Endodermal cell (in vitro differentiated cells): ENCODE measurements at regions not wholly inside any gene's neighbourhood (a gene's known extent, or its start where the extent isn't known, plus 50 kb on each side); places are given as distances from the start of the nearest gene placed in this dataset.
A peak's percentile ranks its signal among the peaks of the same experiment; 100 is the strongest.

ENCODE experiments used
- DNase-seq: peaks from one replicate; pipeline ENCODE4 v3.0.0-alpha.2; 2017
- H3K27ac ChIP-seq: 2 replicates; pipeline ENCODE4 v1.5.1; 2013; ENCODE audit warnings: mild to moderate bottlenecking, low read depth, low read length, moderate library complexity
- H3K27me3 ChIP-seq: 2 replicates; pipeline ENCODE4 v1.6.1; 2013; ENCODE audit warnings: mild to moderate bottlenecking, low read length, moderate library complexity; ENCODE audit not compliant: insufficient read depth, control insufficient read depth, poor library complexity, severe bottlenecking
- H3K36me3 ChIP-seq: 2 replicates; pipeline ENCODE4 v1.7.0; 2013; ENCODE audit warnings: mild to moderate bottlenecking, low read length, moderate library complexity; ENCODE audit not compliant: control insufficient read depth, insufficient read depth
- H3K4me1 ChIP-seq: one replicate; pipeline ENCODE4 v1.7.0; 2013; ENCODE audit warnings: low read length; ENCODE audit not compliant: control insufficient read depth, insufficient read depth
- H3K4me3 ChIP-seq: 2 replicates; pipeline ENCODE4 v1.5.1; 2013; ENCODE audit warnings: mild to moderate bottlenecking, low read length, moderate library complexity
- H3K9ac ChIP-seq: 2 replicates; pipeline ENCODE4 v1.6.1; 2013; ENCODE audit warnings: mild to moderate bottlenecking, low read length, moderate library complexity; ENCODE audit not compliant: poor library complexity, severe bottlenecking; ENCODE audit errors: extremely low read depth
- H3K9me3 ChIP-seq: 2 replicates; pipeline ENCODE4 v1.6.1; 2013; ENCODE audit warnings: mild to moderate bottlenecking, low read length, moderate library complexity; ENCODE audit not compliant: control insufficient read depth
- H3K27ac Mint-ChIP-seq: 2 replicates; pipeline ENCODE4 v1.8.0; 2020; ENCODE audit warnings: mixed read lengths
- H3K27me3 Mint-ChIP-seq: 2 replicates; pipeline ENCODE4 v1.8.0; 2021; ENCODE audit warnings: mild to moderate bottlenecking, mixed read lengths; ENCODE audit not compliant: insufficient read depth
- H3K36me3 Mint-ChIP-seq: 2 replicates; pipeline ENCODE4 v1.8.0; 2020; ENCODE audit warnings: low read depth, mixed read lengths
- H3K4me1 Mint-ChIP-seq: 2 replicates; pipeline ENCODE4 v1.8.0; 2020; ENCODE audit warnings: mixed read lengths
- H3K4me3 Mint-ChIP-seq: 2 replicates; pipeline ENCODE4 v1.8.0; 2020; ENCODE audit warnings: mild to moderate bottlenecking, moderate library complexity, mixed read lengths
- H3K9me3 Mint-ChIP-seq: 2 replicates; pipeline ENCODE4 v1.8.0; 2020; ENCODE audit warnings: mild to moderate bottlenecking, mixed read lengths
- WGBS, 2 experiments: methylation state at CpG; one replicate each; pipeline versions ENCODE4 v1.1.5 to v1.1.7; 2013; ENCODE audit warnings: missing lambda C conversion rate in 2 of 2, mixed read lengths in 1 of 2; ENCODE audit not compliant: insufficient coverage in 1 of 2, insufficient read length in 1 of 2; 5-methylcytosine and 5-hydroxymethylcytosine counted together
- TF ChIP-seq, protein P1 (sequence below): fragments of 200-600 bp; sonication (generic); conservative IDR thresholded peaks from 2 replicates; pipeline ENCODE4 v1.5.0; 2021; ENCODE audit warnings: antibody characterized with exemption, mild to moderate bottlenecking

DNA sequence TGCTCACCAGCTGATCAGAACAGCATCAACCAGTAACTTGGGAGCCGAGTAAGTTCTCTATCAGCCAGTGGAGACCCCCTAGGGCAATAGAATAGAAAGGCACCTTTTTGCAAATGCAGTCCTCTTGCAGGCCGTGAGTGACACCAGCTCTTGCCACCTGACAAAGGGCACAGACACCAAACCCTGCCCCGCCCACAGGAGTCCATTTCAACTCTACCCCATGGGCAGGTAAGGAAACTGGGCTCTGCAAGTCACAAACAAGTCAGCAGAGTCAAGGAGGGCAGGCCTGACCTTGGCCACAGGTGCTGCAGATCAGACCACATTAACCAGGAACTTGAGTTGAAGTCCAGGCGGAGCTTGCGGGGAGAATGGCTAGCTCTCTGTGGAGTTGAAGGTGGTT lies 77.4 kb upstream of the SPATA13 start:
- no peaks in the 10 kb centered on the region for H3K36me3 ChIP-seq
- Mint-ChIP-seq H3K4me3 (no peak overlapping the region), H3K9me3 (no peaks in the 10 kb centered on the region), H3K27ac (no peak overlapping the region), H3K4me1 (peaks cover 32% of the 10 kb centered on the region), H3K27me3 (no peaks in the 10 kb centered on the region), H3K36me3 (no peaks in the 10 kb centered on the region)
- TF ChIP-seq, protein P1, sequence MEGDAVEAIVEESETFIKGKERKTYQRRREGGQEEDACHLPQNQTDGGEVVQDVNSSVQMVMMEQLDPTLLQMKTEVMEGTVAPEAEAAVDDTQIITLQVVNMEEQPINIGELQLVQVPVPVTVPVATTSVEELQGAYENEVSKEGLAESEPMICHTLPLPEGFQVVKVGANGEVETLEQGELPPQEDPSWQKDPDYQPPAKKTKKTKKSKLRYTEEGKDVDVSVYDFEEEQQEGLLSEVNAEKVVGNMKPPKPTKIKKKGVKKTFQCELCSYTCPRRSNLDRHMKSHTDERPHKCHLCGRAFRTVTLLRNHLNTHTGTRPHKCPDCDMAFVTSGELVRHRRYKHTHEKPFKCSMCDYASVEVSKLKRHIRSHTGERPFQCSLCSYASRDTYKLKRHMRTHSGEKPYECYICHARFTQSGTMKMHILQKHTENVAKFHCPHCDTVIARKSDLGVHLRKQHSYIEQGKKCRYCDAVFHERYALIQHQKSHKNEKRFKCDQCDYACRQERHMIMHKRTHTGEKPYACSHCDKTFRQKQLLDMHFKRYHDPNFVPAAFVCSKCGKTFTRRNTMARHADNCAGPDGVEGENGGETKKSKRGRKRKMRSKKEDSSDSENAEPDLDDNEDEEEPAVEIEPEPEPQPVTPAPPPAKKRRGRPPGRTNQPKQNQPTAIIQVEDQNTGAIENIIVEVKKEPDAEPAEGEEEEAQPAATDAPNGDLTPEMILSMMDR, result no peak
- DNase-seq, result peak; percentile 52
- no peaks in the 10 kb centered on the region for H3K27me3 ChIP-seq
- no peaks in the 10 kb centered on the region for H3K9me3 ChIP-seq
- no peak overlapping the region for H3K9ac ChIP-seq
- no peaks in the 10 kb centered on the region for H3K4me1 ChIP-seq
- no peak overlapping the region for H3K4me3 ChIP-seq
- H3K27ac ChIP-seq, result peak overlapping the region; percentile 97
- 71 to 80% methylated on average over 1 to 5 of the region's 5 CpGs for WGBS, 2 experiments

DNA sequence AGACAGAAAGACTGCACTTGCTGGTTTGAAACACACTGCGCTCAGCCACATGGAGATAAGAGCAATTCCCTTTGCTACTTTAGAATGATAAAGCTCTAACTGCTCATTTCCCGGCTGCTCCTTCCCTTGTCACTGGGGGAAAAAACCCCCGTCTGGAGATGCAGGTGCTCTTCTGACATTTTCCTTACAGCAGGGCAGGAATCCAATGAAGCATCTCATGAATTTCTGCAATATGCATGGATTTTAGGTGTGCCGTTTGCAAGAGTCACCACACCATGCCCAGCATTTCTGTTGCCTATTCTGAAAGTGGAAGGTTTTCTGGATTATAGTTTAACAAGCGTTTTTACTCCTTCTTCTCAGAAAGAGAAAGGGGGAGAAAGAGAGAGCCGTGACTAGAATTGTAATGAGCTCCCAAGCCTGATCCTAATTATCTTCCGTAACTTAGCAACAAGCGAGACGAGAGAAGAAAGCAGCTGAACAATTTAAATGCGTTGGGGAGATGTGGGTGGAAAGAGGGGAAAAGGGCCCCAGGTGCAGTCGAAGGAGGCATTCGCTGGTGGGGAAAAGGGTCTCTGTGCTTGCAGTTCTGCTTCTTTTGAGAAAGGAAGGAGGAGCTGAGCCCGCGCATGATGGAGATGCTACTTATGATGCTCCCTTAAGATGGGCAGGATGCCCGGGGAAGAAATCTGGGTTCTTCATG lies 76.6 kb upstream of the SPATA13 start:
- Mint-ChIP-seq H3K4me1 (peaks cover 32% of the 10 kb centered on the region), H3K9me3 (no peaks in the 10 kb centered on the region), H3K27me3 (no peaks in the 10 kb centered on the region), H3K27ac (no peak overlapping the region), H3K4me3 (no peak overlapping the region), H3K36me3 (no peaks in the 10 kb centered on the region)
- Histone ChIP-seq H3K9me3 (no peaks in the 10 kb centered on the region), H3K27ac (peak overlapping the region; percentile 97), H3K9ac (no peak overlapping the region), H3K4me1 (no peaks in the 10 kb centered on the region), H3K36me3 (no peaks in the 10 kb centered on the region), H3K4me3 (no peak overlapping the region), H3K27me3 (no peaks in the 10 kb centered on the region)
- TF ChIP-seq, protein P1, result no peak
- DNase-seq, result no peak
- WGBS, 2 experiments, result 59 to 82% methylated on average over 13 to 15 of the region's 15 CpGs

DNA sequence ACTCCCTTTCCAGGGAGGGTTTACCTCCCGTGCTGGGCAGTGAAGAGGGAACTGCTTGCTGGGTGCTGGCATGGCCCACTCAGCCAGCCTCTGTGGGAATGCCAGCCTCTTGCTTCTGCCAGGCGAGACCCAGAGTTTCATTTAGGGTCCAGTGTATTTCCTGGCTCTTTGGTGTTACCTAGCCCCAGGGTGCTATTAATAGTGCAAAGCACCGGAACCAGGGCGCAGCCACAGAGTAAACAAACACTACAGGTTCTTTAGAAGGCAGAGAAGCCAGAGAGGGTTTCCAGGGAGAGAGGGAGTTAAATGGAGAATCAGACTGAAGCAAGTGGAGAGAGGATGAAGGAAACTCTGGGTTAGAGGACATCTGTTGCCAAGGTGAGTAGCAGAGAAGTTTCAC lies 74.9 kb upstream of the SPATA13 start:
- Histone ChIP-seq H3K36me3 (no peaks in the 10 kb centered on the region), H3K9me3 (no peaks in the 10 kb centered on the region), H3K4me1 (no peaks in the 10 kb centered on the region), H3K9ac (no peak overlapping the region), H3K27me3 (no peaks in the 10 kb centered on the region), H3K4me3 (no peak overlapping the region), H3K27ac (peak overlapping the region; percentile 41)
- H3K9me3 Mint-ChIP-seq, result no peaks in the 10 kb centered on the region
- H3K27ac Mint-ChIP-seq, result no peak overlapping the region
- H3K4me3 Mint-ChIP-seq, result no peak overlapping the region
- TF ChIP-seq, protein P1, result no peak
- no peaks in the 10 kb centered on the region for H3K36me3 Mint-ChIP-seq
- H3K4me1 Mint-ChIP-seq, result peaks cover 27% of the 10 kb centered on the region
- no peaks in the 10 kb centered on the region for H3K27me3 Mint-ChIP-seq
- 85% methylated on average over 4 of the region's 4 CpGs for WGBS, 2 experiments
- DNase-seq, result no peak
